ENCODE measurements at regions not wholly inside any gene's neighbourhood (a gene's known extent, or its start where the extent isn't known, plus 50 kb on each side); places are given as distances from the start of the nearest gene placed in this dataset.

DNA sequence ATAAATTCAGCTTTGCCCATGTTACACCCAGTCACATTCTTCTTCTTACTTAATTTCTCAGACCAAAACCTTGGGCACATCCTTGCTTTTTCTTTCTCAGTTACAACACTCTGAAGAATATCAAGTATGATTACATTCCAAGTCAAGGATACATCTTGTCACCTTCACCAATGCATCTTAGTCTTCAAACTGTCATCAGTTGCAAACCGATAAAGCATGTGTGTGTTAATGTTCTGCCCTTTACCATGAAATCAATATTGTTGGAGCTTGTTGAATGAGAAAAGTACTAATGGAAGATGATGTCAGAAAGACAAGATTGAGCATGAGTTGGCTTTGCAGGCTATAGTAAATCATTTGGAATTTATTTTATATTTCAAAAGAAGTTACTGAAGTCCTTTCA lies 764.6 kb downstream of the NCAM2 start:
- no peak for TF ChIP-seq POLR2A (IDR thresholded peaks at IDR 0.05)
- TF ChIP-seq, protein P1, sequence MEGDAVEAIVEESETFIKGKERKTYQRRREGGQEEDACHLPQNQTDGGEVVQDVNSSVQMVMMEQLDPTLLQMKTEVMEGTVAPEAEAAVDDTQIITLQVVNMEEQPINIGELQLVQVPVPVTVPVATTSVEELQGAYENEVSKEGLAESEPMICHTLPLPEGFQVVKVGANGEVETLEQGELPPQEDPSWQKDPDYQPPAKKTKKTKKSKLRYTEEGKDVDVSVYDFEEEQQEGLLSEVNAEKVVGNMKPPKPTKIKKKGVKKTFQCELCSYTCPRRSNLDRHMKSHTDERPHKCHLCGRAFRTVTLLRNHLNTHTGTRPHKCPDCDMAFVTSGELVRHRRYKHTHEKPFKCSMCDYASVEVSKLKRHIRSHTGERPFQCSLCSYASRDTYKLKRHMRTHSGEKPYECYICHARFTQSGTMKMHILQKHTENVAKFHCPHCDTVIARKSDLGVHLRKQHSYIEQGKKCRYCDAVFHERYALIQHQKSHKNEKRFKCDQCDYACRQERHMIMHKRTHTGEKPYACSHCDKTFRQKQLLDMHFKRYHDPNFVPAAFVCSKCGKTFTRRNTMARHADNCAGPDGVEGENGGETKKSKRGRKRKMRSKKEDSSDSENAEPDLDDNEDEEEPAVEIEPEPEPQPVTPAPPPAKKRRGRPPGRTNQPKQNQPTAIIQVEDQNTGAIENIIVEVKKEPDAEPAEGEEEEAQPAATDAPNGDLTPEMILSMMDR (IDR thresholded peaks at IDR 0.05): no peak

All from Peyer's patch (tissue), 4 donors.